ENCODE measurements at regions not wholly inside any gene's neighbourhood (a gene's known extent, or its start where the extent isn't known, plus 50 kb on each side); places are given as distances from the start of the nearest gene placed in this dataset.

DNA sequence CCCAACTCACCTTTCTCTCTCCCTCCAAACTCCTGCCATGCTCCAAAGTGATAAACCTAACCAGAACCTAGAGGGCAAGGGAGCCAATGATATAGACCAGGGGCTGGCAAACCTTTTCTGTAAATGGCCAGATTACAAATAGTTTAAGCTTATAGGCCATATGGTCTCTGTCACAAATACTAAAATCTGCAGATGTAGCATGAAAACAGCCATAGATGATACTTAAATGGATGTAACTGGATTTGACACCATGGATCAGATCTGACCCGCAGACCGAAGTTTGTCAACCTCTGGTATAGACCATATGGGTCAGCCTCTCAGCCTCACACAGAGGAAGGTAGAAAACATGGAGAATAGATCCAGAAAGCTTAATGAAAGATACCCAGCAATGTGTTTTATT, 165.2 kb upstream of the STT3B start:
- no peak overlapping the region for H3K4me3 ChIP-seq (ENCODE audit: control insufficient read depth in 1 of 7, extremely low read depth in 1 of 7, insufficient read depth in 4 of 7, low read depth in 2 of 7, low read length in 6 of 7)
- 91% methylated on average over 2 of the region's 2 CpGs for WGBS (ENCODE audit: insufficient coverage)
- H3K9me3 ChIP-seq (ENCODE audit: control extremely low read depth in 1 of 5, control insufficient read depth in 4 of 5, insufficient read depth in 2 of 5, low read depth in 1 of 5, low read length in 4 of 5) = peaks cover 0 to 3% (median 2%) of the 10 kb centered on the region in 5 experiments
- ChIA-PET CTCF (no interaction called here), POLR2A (no interaction called here)
- no peaks in the 10 kb centered on the region for H3K27me3 ChIP-seq (replicated peaks in 2 of 5; ENCODE audit: control insufficient read depth in 4 of 5, insufficient read depth in 5 of 5, low read length in 4 of 5)
- peaks cover 0 to 16% (median 4%) of the 10 kb centered on the region in 4 experiments for H3K4me1 ChIP-seq (ENCODE audit: control extremely low read depth in 1 of 4, control insufficient read depth in 4 of 4, insufficient read depth in 4 of 4, low read length in 3 of 4)
- H3K27ac ChIP-seq (ENCODE audit: insufficient read depth in 1 of 2, low read depth in 1 of 2, low read length in 2 of 2, poor library complexity in 1 of 2, severe bottlenecking in 2 of 2) = no peak overlapping the region
- no peak for DNase-seq
- H3K36me3 ChIP-seq (ENCODE audit: control insufficient read depth in 4 of 4, insufficient read depth in 4 of 4, low read length in 3 of 4) = no peaks in the 10 kb centered on the region

- peaks cover 0 to 3% (median 2%) of the 10 kb centered on the region in 5 experiments for H3K9me3 ChIP-seq (ENCODE audit: control extremely low read depth in 1 of 5, control insufficient read depth in 4 of 5, insufficient read depth in 2 of 5, low read depth in 1 of 5, low read length in 4 of 5)
- ChIA-PET CTCF (no interaction called here), POLR2A (no interaction called here)
- WGBS (ENCODE audit: insufficient coverage) = 100% methylated on average over 2 of the region's 2 CpGs
- no peak overlapping the region for H3K4me3 ChIP-seq (ENCODE audit: control insufficient read depth in 1 of 7, extremely low read depth in 1 of 7, insufficient read depth in 4 of 7, low read depth in 2 of 7, low read length in 6 of 7)
- no peaks in the 10 kb centered on the region for H3K36me3 ChIP-seq (ENCODE audit: control insufficient read depth in 4 of 4, insufficient read depth in 4 of 4, low read length in 3 of 4)
- no peaks in the 10 kb centered on the region for H3K27me3 ChIP-seq (replicated peaks in 2 of 5; ENCODE audit: control insufficient read depth in 4 of 5, insufficient read depth in 5 of 5, low read length in 4 of 5)
- H3K4me1 ChIP-seq (ENCODE audit: control extremely low read depth in 1 of 4, control insufficient read depth in 4 of 4, insufficient read depth in 4 of 4, low read length in 3 of 4) = peaks cover 0 to 9% (median 4%) of the 10 kb centered on the region in 4 experiments
- peak; percentile 8 to 86 (median 73) for DNase-seq
- no peak overlapping the region for H3K27ac ChIP-seq (ENCODE audit: insufficient read depth in 1 of 2, low read depth in 1 of 2, low read length in 2 of 2, poor library complexity in 1 of 2, severe bottlenecking in 2 of 2)
Observed at GRCh38 chr3:31369637-31370379, 162.9 kb upstream of the STT3B start.

GRCh38 chr3:31370380-31370666, 162.4 kb upstream of the STT3B start:
- Histone ChIP-seq H3K27me3 (replicated peaks in 2 of 5; ENCODE audit: control insufficient read depth in 4 of 5, insufficient read depth in 5 of 5, low read length in 4 of 5) (no peaks in the 10 kb centered on the region), H3K36me3 (ENCODE audit: control insufficient read depth in 4 of 4, insufficient read depth in 4 of 4, low read length in 3 of 4) (no peaks in the 10 kb centered on the region), H3K9me3 (ENCODE audit: control extremely low read depth in 1 of 5, control insufficient read depth in 4 of 5, insufficient read depth in 2 of 5, low read depth in 1 of 5, low read length in 4 of 5) (peaks cover 0 to 3% (median 2%) of the 10 kb centered on the region in 5 experiments), H3K4me1 (ENCODE audit: control extremely low read depth in 1 of 4, control insufficient read depth in 4 of 4, insufficient read depth in 4 of 4, low read length in 3 of 4) (peaks cover 0 to 9% (median 4%) of the 10 kb centered on the region in 4 experiments), H3K4me3 (ENCODE audit: control insufficient read depth in 1 of 7, extremely low read depth in 1 of 7, insufficient read depth in 4 of 7, low read depth in 2 of 7, low read length in 6 of 7) (no peak overlapping the region), H3K27ac (ENCODE audit: insufficient read depth in 1 of 2, low read depth in 1 of 2, low read length in 2 of 2, poor library complexity in 1 of 2, severe bottlenecking in 2 of 2) (no peak overlapping the region)
- ChIA-PET CTCF (no interaction called here), POLR2A (no interaction called here)
- DNase-seq = no peak

GRCh38 chr3:31370681-31371080, 162.0 kb upstream of the STT3B start:
- H3K9me3 ChIP-seq (ENCODE audit: control extremely low read depth in 1 of 5, control insufficient read depth in 4 of 5, insufficient read depth in 2 of 5, low read depth in 1 of 5, low read length in 4 of 5) = peaks cover 0 to 3% (median 2%) of the 10 kb centered on the region in 5 experiments
- H3K4me1 ChIP-seq (ENCODE audit: control extremely low read depth in 1 of 4, control insufficient read depth in 4 of 4, insufficient read depth in 4 of 4, low read length in 3 of 4) = peaks cover 0 to 9% (median 4%) of the 10 kb centered on the region in 4 experiments
- H3K36me3 ChIP-seq (ENCODE audit: control insufficient read depth in 4 of 4, insufficient read depth in 4 of 4, low read length in 3 of 4) = no peaks in the 10 kb centered on the region
- H3K27me3 ChIP-seq (replicated peaks in 2 of 5; ENCODE audit: control insufficient read depth in 4 of 5, insufficient read depth in 5 of 5, low read length in 4 of 5) = no peaks in the 10 kb centered on the region
- no peak overlapping the region for H3K27ac ChIP-seq (ENCODE audit: insufficient read depth in 1 of 2, low read depth in 1 of 2, low read length in 2 of 2, poor library complexity in 1 of 2, severe bottlenecking in 2 of 2)
- no peak for DNase-seq
- H3K4me3 ChIP-seq (ENCODE audit: control insufficient read depth in 1 of 7, extremely low read depth in 1 of 7, insufficient read depth in 4 of 7, low read depth in 2 of 7, low read length in 6 of 7) = no peak overlapping the region
- WGBS (ENCODE audit: insufficient coverage) = 95% methylated on average over 2 of the region's 2 CpGs
- CTCF ChIA-PET = no interaction called here
- POLR2A ChIA-PET = no interaction called here

DNA sequence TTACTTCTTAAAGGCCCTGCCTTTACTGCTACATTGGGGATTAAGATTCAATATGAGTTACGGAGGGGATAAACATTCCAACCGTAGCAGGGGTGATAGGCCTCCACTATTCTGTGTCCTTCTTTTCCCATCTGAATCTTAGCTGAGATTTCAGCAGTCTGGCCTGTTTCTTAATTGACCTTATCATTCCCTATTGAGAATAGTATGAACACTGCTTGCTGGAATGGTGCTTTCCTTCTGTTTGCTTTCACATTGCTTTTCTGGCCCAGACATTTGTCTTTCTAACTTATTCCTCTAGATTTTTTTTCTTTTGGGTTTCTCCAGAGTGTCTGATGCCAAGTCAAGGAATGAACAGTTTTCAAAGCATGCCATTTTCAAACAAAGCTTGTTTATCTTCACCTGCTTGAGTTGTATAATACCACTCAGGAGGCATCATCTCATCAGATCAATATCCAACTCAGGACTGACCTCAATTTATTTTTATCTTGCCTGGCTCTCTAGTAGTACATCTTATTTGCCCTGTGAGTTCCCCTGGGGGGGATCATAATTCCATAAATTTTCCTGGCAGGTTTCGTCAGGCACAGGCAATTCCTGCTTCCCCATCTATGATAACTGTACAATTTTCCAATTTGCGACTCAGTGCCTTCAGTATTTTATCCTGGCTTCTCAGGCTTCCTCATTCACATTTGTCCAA, 161.1 kb upstream of the STT3B start:
- Histone ChIP-seq H3K4me3 (ENCODE audit: control insufficient read depth in 1 of 7, extremely low read depth in 1 of 7, insufficient read depth in 4 of 7, low read depth in 2 of 7, low read length in 6 of 7) (no peak overlapping the region), H3K27me3 (replicated peaks in 2 of 5; ENCODE audit: control insufficient read depth in 4 of 5, insufficient read depth in 5 of 5, low read length in 4 of 5) (no peaks in the 10 kb centered on the region), H3K4me1 (ENCODE audit: control extremely low read depth in 1 of 4, control insufficient read depth in 4 of 4, insufficient read depth in 4 of 4, low read length in 3 of 4) (peaks cover 0 to 12% (median 4%) of the 10 kb centered on the region in 4 experiments), H3K27ac (ENCODE audit: insufficient read depth in 1 of 2, low read depth in 1 of 2, low read length in 2 of 2, poor library complexity in 1 of 2, severe bottlenecking in 2 of 2) (no peak overlapping the region), H3K9me3 (ENCODE audit: control extremely low read depth in 1 of 5, control insufficient read depth in 4 of 5, insufficient read depth in 2 of 5, low read depth in 1 of 5, low read length in 4 of 5) (peaks cover 0 to 3% (median 2%) of the 10 kb centered on the region in 5 experiments), H3K36me3 (ENCODE audit: control insufficient read depth in 4 of 4, insufficient read depth in 4 of 4, low read length in 3 of 4) (no peaks in the 10 kb centered on the region)
- no peak for DNase-seq
- 100% methylated on average over 4 of the region's 4 CpGs for WGBS (ENCODE audit: insufficient coverage)
- ChIA-PET POLR2A (no interaction called here), CTCF (interaction anchor here (1.3 to 1.5 kb wide), 2 partner anchors 22 to 57 kb away, joined by 3 read pairs; no protein-coding TSS in a partner anchor)

- WGBS (ENCODE audit: insufficient coverage) = 100% methylated on average over 2 of the region's 3 CpGs
- H3K9me3 ChIP-seq (ENCODE audit: control extremely low read depth in 1 of 5, control insufficient read depth in 4 of 5, insufficient read depth in 2 of 5, low read depth in 1 of 5, low read length in 4 of 5) = no peaks in the 10 kb centered on the region
- peaks cover 0 to 12% (median 4%) of the 10 kb centered on the region in 4 experiments for H3K4me1 ChIP-seq (ENCODE audit: control extremely low read depth in 1 of 4, control insufficient read depth in 4 of 4, insufficient read depth in 4 of 4, low read length in 3 of 4)
- ChIA-PET POLR2A (no interaction called here), CTCF (interaction anchor here (0.5 to 1.8 kb wide), 3 partner anchors 10 to 177 kb away, joined by 3 to 8 read pairs (median 3); no protein-coding TSS in a partner anchor)
- H3K27me3 ChIP-seq (replicated peaks in 2 of 5; ENCODE audit: control insufficient read depth in 4 of 5, insufficient read depth in 5 of 5, low read length in 4 of 5) = no peaks in the 10 kb centered on the region
- DNase-seq = no peak
- H3K27ac ChIP-seq (ENCODE audit: insufficient read depth in 1 of 2, low read depth in 1 of 2, low read length in 2 of 2, poor library complexity in 1 of 2, severe bottlenecking in 2 of 2) = no peak overlapping the region
- H3K36me3 ChIP-seq (ENCODE audit: control insufficient read depth in 4 of 4, insufficient read depth in 4 of 4, low read length in 3 of 4) = no peaks in the 10 kb centered on the region
- H3K4me3 ChIP-seq (ENCODE audit: control insufficient read depth in 1 of 7, extremely low read depth in 1 of 7, insufficient read depth in 4 of 7, low read depth in 2 of 7, low read length in 6 of 7) = no peak overlapping the region
Observed at GRCh38 chr3:31373681-31374080, 159.0 kb upstream of the STT3B start.

DNA sequence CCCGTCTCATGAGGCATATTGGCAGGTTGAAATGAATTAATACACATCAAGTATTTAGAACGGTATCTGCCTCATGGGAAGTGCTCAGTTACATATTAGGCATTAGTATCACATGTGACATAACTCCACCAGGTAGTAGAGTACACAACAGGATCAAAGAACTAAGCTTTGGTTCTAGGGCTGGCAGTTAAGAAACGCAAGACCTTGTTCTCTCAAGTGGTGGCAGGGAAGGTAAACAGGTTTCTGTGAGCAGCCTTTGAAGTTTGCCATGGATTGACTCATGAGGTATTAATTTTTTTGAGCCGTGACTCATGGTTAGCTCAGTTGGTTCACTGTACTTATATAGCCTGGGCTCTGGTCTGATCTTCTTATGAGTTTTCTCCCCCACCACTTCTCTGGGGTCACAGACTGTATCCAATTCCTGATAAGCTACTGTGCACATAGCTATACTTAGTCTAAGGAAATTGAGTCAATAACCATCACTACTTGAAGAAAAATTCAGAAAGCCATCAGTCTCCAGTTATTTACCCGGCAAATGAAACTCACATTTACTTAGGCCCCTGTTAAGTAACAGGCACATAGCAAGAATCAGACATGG, 155.6 kb upstream of the STT3B start:
- 100% methylated on average over 2 of the region's 5 CpGs for WGBS (ENCODE audit: insufficient coverage)
- ChIA-PET CTCF (no interaction called here), POLR2A (no interaction called here)
- DNase-seq = peak in 2 of 3 donors; percentile 17 to 27
- H3K9me3 ChIP-seq (ENCODE audit: control extremely low read depth in 1 of 5, control insufficient read depth in 4 of 5, insufficient read depth in 2 of 5, low read depth in 1 of 5, low read length in 4 of 5) = no peaks in the 10 kb centered on the region
- H3K27ac ChIP-seq (ENCODE audit: insufficient read depth in 1 of 2, low read depth in 1 of 2, low read length in 2 of 2, poor library complexity in 1 of 2, severe bottlenecking in 2 of 2) = no peak overlapping the region
- H3K36me3 ChIP-seq (ENCODE audit: control insufficient read depth in 4 of 4, insufficient read depth in 4 of 4, low read length in 3 of 4) = no peaks in the 10 kb centered on the region
- H3K27me3 ChIP-seq (replicated peaks in 2 of 5; ENCODE audit: control insufficient read depth in 4 of 5, insufficient read depth in 5 of 5, low read length in 4 of 5) = no peaks in the 10 kb centered on the region
- H3K4me3 ChIP-seq (ENCODE audit: control insufficient read depth in 1 of 7, extremely low read depth in 1 of 7, insufficient read depth in 4 of 7, low read depth in 2 of 7, low read length in 6 of 7) = no peak overlapping the region
- peaks cover 0 to 6% (median 0%) of the 10 kb centered on the region in 4 experiments for H3K4me1 ChIP-seq (ENCODE audit: control extremely low read depth in 1 of 4, control insufficient read depth in 4 of 4, insufficient read depth in 4 of 4, low read length in 3 of 4)
